C1 segment of cervical spinal cord (tissue), 14 donors: ENCODE measurements at regions not wholly inside any gene's neighbourhood (a gene's known extent, or its start where the extent isn't known, plus 50 kb on each side); places are given as distances from the start of the nearest gene placed in this dataset.
"Not testable (repeated sequence)": the region's sequence is repeated elsewhere in the genome, so short reads cannot be mapped to it uniquely, and the experiment has no call there.

ENCODE experiments used
- DNase-seq, 14 donors: peaks; one replicate each; lab custom pipeline; 2025; lab: John Stamatoyannopoulos, UW

DNA sequence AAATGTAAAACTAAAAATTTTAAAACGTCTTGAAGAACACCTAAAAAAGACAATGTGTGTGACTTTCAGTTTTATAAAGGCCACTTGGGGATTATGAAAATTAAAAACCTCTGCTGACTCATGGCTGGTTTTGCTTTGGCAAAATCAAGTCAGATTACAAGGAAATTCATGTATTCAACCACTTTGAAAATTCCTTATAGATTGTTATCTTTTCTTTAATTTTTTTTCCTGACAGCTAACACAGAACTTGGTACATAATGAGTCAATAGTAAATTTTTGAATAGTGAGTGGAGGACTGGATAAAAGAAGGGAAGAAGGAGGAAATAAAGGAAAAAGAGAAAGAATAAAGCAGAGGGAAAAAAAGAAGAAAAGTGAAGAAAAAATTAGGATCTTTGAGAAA lies 1774.7 kb upstream of the ACO1 start:
- no peak for DNase-seq

DNA sequence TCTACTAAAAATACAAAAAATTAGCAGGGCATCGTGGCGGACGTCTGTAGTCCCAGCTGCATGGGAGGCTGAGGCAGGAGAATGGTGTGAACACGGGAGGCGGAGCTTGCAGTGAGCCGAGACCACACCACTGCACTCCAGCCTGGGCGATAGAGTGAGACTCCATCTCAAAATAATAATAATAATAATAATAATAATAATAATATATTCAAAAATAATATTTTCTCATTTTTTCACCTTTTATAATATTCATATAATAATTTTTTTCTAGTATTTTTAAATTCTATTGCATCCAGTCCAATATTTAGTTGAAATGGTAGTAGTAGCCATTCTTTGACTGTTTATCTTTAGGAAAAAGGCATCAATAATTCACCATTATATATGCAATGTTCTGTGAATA lies 1767.7 kb upstream of the ACO1 start:
- not testable (repeated sequence) for DNase-seq

DNA sequence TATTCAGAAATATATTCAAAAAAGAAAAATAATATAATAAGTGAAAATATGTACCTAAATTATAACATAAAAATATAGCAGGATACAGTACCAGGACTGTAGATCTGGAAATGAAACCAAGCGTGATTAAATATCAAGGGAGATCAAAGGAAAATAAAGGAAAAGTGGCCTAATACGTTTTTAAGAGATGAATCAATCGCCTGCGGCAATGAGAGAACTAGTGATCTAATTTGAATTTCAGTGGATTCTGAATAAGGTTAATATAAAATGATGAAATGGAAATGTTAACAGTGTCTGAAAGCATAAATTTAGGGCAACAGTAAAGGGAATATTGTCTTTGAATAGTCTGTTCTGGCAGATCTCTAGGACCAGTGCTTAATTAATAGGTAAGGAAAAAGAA lies 1761.9 kb upstream of the ACO1 start:
- DNase-seq = no peak

DNA sequence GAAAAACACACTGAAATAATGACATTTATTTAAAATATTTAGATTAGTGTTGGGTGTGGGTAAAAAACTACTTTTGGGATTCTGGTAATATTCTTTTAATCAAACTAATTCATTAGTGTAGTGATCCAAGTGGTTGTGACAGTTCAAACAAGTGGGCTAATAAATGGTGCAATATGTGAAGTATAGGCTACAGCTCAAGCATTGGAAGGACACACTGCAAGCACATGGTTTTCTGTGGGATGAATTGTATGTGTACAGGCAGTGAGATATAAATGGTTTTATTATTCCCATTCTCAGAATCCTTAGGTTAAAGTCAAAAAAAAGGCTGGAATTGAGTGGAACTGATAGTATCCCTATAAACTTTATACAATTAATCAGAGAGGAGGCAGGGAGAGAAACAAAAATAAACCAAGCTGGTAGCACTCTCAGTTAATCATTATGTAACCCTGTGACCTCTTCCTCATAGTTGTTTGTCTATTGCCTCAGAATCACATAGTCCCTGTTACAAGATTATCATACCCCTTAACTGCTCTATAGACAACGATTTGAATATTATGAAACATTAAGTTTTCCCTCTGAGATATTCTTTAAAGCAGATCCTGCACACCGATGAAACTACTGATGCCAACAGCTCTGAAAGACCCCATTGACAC lies 1755.4 kb upstream of the ACO1 start:
- DNase-seq = no peak

DNA sequence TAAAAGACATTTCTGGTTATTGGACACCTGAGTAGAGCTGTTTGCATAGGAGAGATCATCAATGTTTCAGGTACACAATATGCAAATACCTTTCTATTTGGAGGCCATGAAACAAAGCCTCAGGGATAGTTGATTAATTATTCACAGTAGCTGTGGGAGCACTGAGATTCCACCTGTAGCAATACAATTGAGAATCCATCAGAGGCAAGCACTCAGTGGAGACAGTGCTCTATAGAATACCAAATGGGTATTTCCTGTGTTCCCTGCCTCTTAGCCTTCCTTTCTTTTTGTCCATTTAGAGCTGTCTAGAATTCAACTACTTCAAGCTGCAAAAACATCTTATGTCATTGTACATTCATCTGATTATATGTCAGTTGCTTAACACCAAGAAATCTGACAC lies 1754.0 kb upstream of the ACO1 start:
- DNase-seq = no peak

DNA sequence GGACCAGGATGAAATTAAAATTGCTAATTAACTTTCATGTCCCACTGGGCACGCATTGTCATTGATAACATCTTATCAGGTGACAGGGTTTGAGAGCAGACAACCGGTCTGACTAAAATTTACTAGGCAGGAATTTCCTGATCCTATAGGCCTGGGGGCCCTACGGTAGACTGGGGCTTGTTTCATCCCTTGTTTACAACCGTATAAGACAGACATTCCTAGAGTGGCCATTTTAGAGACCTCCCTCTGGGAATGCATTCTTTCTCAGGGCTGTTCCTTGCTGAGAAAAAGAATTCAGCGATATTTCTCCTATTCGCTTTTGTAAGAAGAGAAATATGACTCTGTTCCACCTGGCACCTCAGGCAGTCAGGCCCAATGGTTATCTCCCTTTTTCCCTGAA lies 1737.8 kb upstream of the ACO1 start:
- not testable (repeated sequence) for DNase-seq

DNA sequence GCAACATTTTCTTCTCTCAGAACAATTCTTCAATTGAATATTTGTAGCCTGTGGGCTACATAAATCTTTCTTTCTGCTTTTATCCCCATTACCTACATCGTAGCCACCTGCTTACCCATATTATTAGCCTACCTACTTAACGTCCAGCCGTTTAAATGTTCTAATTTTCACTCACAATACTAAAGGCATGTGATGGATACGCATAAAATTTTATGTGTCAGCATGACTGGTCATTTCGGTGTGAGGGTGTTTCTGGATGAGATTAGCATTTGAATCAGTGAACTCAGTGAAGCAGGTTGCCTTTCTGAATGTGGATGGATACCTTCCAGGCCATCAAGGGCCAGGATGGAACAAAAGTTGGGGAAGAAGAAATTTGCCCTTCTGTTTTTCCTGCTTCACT lies 1722.5 kb upstream of the ACO1 start:
- DNase-seq = no peak

DNA sequence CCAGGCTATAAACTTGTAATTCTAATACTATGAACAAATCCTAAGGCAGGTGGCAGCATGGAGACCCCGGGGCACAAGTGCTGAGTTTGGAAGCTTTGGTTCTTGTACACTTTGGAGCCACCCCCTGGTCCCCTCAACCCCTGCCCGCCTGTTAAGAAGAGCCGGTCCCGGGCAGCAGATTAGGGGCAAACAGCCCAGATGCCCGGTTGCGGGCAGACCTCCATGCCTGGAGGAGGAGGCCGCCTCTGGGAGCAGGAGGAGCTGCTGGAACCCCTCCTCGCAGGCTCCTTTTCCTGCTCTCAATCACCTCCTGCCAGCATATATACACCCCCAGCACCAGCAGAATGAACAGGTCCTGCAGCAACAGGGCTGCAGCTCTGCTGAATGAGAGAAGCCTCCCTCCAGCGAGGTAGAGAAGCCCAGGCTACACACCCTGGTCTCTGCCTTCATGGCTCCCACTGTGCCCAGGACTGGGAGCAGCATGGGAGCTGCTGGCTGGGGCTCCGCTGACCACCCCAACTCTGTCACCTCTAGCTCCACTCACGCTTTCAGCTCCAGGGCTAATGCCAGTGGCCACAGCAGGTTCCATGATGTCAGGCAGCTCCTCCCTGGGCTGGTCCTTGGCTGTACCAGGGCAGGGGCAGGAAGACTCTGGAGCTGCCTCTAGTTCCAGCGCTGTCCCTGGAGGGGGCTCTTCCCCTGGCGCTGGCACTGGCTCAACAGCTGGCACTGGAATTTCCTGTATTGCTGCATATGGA lies 1713.5 kb upstream of the ACO1 start:
- DNase-seq = no peak

DNA sequence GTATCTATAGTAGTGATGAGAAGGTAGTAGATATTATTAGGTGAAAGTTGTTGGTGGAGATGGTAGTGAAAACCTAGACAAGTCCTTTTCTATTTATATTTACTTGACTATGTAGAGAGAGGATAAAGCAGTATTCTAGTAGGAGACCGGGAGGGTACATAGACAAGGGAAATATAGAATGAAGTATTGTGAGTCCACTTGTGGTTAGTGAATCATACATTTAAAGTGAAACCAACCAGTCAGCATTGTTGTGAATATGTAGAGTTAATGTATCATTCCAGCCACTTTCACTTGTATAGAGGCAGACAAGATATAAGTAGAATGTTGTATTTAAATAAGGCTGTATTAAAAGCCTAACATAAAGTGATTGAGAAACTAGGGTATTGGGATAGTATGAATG lies 1711.3 kb upstream of the ACO1 start:
- no peak for DNase-seq

DNA sequence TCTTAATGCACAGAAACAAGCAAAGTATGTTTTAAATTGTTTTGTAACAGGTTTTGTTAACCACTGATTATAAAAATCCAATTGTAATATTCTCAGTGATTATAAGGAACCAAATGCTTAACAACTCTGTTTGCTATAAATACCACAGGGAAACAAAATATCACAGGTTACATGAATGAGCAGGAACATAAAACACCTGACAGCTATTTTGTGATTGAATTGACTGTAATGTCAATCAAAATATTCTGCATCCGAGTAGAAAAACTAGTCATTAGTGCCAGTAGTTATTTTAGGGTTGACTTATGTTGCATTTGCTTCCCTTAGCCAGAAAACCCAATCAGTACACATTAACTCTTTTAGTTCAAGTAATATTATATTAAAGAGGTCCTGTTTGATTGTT lies 1707.8 kb upstream of the ACO1 start:
- DNase-seq = no peak

DNA sequence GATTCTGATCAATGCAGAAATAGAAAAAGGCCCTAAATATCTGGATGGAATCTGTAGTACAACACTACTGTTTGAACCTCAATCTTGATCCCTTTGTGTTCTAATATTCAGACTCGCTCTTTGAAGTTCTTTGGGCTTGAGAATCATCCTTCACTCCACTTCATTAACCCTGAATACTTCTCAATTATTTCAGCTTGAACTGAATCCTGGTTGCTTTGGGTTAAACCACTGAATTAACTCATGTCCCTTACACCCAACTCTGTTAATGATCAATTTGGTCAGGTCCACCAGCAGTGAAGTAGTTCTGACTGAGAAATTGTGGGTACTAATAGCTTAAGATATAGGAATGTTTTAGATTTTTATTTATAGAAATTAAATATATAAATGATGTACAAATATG lies 1707.2 kb upstream of the ACO1 start:
- no peak for DNase-seq

DNA sequence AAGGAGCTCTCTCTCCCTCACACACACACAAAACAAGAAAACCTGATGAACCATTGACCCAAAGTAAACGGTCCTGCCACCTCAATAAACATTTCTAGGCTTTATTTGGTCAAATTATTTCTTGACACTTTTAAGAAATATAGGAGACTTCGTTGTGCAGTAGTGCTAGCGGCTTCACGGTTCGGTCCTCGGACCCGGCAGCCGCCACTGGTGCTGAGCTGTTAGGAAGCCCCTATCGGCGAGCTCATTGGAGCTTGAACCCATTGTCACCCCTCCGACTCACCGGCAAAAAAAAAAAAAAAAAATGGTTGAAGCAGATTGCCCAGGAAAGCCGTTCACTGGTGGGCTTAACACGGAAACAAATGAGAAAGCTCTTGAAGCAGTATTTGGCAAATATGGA lies 1695.6 kb upstream of the ACO1 start:
- no peak for DNase-seq

DNA sequence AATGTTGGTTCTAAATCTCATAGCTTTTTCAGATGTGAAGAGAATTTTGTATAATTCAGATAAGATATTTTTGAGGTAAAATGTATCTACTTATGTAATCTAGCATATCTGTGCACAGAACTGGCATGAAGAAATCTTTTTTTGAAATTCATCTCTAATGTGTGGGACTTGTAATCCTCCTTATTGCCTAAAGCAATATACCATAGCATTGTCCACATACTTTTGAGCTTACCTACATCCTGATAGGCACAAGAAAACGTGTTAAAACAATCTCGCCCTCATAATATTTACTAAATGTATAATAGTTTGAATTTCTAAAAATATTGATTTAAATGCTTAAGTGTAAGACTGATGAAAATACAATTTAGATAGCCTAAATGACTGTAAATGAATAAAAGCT lies 1686.5 kb upstream of the ACO1 start:
- DNase-seq = no peak

DNA sequence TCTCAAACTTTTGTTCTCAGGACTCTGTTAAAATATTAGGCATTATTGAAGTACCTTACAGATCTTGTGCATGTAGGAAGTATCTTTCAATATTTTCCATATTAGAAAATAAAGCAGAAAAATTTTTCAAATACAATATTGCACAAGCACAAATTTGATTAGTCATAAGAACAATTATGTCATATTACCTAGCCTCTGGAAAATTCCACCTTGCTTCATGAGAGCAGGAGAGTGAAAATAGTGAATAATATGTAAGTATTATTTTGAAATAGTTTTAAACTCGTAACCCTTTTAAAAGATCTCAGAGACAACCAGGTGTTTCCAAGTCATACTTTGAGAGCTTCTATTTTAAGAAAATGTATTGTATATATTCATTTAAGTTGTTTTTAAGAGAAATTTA lies 1672.9 kb upstream of the ACO1 start:
- no peak for DNase-seq

DNA sequence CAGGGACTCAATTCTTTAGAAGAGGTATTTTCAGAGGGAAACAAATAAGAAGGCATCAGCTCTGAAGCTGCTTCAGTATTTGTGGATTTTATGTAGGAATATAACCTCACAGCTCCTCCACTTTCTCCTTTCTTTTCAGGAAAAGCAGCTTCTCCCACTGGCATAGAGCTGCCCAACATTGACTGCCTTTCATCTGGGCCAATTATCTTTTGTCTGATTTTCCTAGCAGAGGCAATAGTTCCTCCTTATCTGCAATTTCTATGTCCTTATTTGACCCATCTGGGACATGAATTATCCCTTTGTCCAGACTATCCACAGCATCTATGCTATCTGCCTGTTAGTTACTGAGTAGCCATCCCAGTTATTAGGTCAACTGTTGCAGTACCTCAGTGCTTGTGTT lies 1671.2 kb upstream of the ACO1 start:
- no peak for DNase-seq

DNA sequence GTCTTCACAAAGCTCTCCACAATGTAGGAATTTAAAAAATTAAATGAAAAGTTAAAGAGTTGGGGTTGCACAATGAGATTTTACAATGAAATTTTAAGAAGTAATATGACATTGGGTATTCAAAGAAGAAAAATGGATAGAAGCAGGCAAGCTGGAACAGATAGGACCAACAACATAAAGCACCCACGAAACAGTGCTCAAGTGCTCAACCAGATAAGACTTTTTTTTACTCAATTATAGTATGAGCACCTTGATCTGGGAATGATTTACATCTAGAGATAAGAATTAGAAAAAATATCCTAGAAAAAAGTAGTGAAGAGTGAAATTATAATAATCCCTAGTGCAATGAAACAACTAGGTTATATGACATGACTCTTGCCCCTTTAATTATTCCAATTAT lies 1670.1 kb upstream of the ACO1 start:
- no peak for DNase-seq

DNA sequence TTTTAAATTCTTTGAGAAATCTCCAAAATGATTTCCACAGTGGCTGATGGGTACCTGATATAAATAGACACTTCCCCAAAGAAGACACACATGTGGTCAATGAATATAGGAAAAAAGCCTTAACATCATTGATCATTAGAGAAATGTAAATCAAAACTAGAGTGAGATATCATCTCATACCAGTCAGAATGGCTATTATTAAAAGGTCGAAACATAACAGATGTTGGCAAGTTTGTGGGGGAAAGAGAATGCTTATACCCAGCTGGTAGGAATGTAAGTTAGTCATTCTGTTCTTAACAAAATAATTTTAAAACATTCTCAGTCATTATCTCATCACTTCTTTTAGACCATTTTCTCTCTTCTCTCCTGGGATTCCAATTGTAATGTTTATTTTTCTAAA lies 1666.0 kb upstream of the ACO1 start:
- no peak for DNase-seq

DNA sequence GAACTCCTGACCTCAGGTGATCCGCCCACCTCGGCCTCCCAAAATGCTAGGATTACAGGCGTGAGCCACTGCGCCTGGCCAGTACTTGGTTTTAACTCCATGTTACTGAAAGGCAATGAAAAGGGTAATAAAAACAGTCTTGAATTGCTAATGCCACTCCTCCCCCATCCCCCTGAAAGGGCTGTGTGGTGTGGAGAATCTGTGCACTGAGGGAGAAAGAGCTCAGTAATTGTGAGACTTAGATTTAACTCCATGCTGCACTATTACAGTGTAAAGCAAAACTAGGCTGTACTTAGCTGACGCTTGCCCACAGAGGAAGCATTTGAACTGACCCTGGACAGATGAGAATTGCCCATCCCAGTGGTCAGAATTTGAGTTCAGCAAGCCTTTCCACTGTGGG lies 1662.4 kb upstream of the ACO1 start:
- DNase-seq = no peak

DNA sequence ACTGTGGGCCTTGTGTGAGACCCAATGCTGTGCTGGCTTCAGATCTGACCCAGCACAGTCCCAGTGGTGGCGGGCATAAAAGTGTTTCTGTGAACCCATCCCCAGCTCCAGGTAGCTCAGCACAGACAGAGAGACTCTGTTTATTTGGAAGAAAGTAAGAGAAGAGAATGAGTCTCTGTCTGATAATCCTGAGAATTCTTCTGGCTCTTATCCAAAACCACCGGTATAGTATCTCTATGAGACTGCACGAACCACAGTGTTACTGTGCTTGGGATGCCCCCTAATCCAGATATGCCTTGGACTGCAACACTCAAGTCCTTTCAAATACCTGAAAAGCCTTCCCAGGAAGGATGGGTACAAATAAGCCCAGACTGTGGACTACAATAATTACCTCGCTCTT lies 1660.8 kb upstream of the ACO1 start:
- no peak for DNase-seq

DNA sequence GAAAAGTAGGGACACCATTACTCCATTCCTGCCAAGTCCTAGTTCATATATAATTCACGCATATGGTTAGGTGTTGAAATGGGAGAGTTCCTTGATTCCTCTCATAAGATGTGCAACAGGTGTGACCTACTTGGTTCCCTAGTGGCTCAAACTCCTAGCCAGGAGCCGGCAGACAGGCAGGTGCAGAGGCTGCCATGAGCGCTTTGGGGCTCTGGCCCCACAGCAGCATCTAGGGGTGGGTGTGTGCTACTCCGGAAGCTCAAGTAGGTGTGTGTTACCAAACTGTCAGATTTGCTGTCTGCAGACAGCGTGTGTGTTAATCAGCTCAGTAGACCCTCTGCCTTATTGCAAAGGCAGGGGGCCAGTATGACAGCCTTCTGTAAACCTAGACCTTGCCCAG lies 1652.4 kb upstream of the ACO1 start:
- DNase-seq = no peak

DNA sequence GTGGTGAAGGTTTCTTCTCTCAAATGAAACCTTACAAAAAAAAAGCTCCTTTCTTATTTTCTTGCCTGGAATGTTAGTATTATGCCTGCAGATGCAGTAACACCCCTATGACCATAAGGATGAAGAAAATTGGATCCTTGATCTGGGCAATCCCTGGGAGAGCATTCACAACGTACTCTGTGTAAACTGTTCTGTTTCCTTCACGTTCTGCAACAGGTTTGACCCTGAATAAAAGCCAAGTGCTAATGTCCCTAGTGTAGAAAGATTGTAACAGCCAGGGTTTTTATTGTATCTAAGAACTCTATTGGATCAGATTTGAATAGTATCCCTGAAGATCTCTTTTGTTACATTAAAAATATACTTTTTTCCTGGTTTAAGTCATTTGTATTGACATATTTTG lies 1639.6 kb upstream of the ACO1 start:
- no peak for DNase-seq

DNA sequence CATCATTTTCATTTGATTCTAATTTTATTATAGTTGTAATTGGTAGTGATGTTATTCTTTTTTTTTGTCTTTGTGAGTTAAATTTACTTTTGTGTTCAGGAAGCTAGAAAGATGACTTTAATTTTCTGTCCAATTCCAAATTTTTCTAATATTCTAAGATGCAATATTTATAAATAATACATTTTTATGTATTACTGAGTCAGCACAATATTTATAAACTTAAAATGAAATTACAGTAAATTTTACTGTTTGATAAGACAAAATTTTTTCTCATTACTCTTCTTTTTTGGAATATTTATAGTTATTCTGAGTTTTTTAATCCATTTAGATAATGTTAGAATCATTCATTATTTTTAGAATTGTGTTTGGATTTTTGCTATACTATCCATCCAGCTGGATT lies 1637.9 kb upstream of the ACO1 start:
- DNase-seq = no peak

DNA sequence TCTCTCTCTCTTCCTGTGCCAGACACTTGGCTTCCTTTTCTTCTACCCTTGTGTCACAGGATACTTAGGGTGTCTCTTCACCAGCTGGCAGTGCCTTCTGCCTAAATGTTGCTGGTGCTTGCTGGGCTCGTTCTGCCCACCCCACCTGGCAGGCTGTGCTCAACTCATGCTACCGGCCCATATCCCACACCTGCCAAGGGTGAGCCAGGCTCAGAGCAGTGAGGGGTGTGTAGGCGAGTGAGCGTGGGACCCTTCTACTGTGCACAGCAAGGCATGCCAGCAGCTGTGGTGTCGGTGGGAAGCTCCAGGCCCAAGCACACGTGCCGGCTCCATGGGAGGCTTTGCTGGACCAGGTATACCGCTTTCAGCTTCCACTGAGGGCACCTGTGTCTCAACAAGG lies 1626.7 kb upstream of the ACO1 start:
- DNase-seq = no peak
